ENCODE measurements at regions not wholly inside any gene's neighbourhood (a gene's known extent, or its start where the extent isn't known, plus 50 kb on each side); places are given as distances from the start of the nearest gene placed in this dataset.

- TF ChIP-seq, protein P1, sequence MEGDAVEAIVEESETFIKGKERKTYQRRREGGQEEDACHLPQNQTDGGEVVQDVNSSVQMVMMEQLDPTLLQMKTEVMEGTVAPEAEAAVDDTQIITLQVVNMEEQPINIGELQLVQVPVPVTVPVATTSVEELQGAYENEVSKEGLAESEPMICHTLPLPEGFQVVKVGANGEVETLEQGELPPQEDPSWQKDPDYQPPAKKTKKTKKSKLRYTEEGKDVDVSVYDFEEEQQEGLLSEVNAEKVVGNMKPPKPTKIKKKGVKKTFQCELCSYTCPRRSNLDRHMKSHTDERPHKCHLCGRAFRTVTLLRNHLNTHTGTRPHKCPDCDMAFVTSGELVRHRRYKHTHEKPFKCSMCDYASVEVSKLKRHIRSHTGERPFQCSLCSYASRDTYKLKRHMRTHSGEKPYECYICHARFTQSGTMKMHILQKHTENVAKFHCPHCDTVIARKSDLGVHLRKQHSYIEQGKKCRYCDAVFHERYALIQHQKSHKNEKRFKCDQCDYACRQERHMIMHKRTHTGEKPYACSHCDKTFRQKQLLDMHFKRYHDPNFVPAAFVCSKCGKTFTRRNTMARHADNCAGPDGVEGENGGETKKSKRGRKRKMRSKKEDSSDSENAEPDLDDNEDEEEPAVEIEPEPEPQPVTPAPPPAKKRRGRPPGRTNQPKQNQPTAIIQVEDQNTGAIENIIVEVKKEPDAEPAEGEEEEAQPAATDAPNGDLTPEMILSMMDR (IDR thresholded peaks at IDR 0.05; ENCODE audit: low read depth, low read length) = no peak
- no peak for TF ChIP-seq EZH2phosphoT487 (IDR thresholded peaks at IDR 0.05; ENCODE audit: low read depth)
Measured at GRCh38 chr6:102501615-102502014, 1108.1 kb downstream of the GRIK2 start.
